ENCODE measurements at regions not wholly inside any gene's neighbourhood (a gene's known extent, or its start where the extent isn't known, plus 50 kb on each side); places are given as distances from the start of the nearest gene placed in this dataset.

- Histone ChIP-seq H3K4me1 (ENCODE audit: insufficient read depth, low read length, poor library complexity, severe bottlenecking) (no peaks in the 10 kb centered on the region), H3K4me3 (ENCODE audit: low read depth, low read length, poor library complexity, severe bottlenecking) (no peak overlapping the region), H3K27me3 (replicated peaks; ENCODE audit: insufficient read depth, low read depth, low read length, poor library complexity) (no peaks in the 10 kb centered on the region), H3K9me3 (ENCODE audit: low read depth, low read length, poor library complexity, severe bottlenecking) (no peaks in the 10 kb centered on the region), H3K36me3 (ENCODE audit: insufficient read depth, low read length, poor library complexity, severe bottlenecking) (no peaks in the 10 kb centered on the region), H3K27ac (ENCODE audit: low read depth, low read length, poor library complexity, severe bottlenecking) (no peak overlapping the region)
- intact Hi-C loops (cut with micrococcal nuclease; ENCODE audit: unreplicated experiment) = no loop called here
- no peak for TF ChIP-seq CTCF (conservative IDR thresholded peaks at IDR 0.05; ENCODE audit: low read depth, low read length)
- no peak for DNase-seq (ENCODE audit: low spot score)
- no TSS peak for BruUV-seq (replicated peaks)
- POLR2A ChIA-PET (ENCODE audit: low non-redundant PET) = no interaction called here
- CTCF ChIA-PET = no interaction called here
Measured at GRCh38 chr7:118583641-118584040, 359.1 kb downstream of the ANKRD7 start.

DNA sequence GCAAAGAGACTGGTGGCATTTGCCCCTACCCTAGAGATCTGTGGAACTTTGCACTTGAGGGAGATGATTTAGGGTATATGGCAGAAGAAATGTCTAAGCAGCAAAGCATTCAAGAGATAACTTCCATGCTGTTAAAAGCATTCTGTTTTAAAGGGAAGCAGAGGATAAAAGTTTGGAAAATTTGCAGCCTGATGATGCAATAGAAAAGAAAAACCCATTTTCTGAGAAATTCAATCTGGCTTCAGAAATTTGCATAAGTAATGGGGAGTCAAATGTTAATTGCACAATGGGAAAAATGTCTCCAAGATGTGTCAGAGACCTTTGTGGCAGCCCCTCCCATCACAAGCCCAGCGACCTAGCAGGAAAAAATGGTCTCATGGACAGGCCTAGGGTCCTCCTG lies 361.7 kb downstream of the ANKRD7 start:
- Histone ChIP-seq H3K36me3 (ENCODE audit: insufficient read depth, low read length, poor library complexity, severe bottlenecking) (no peaks in the 10 kb centered on the region), H3K4me1 (ENCODE audit: insufficient read depth, low read length, poor library complexity, severe bottlenecking) (no peaks in the 10 kb centered on the region), H3K27ac (ENCODE audit: low read depth, low read length, poor library complexity, severe bottlenecking) (no peak overlapping the region), H3K4me3 (ENCODE audit: low read depth, low read length, poor library complexity, severe bottlenecking) (no peak overlapping the region), H3K27me3 (replicated peaks; ENCODE audit: insufficient read depth, low read depth, low read length, poor library complexity) (no peaks in the 10 kb centered on the region), H3K9me3 (ENCODE audit: low read depth, low read length, poor library complexity, severe bottlenecking) (no peaks in the 10 kb centered on the region)
- ChIA-PET POLR2A (ENCODE audit: low non-redundant PET) (no interaction called here), CTCF (no interaction called here)
- intact Hi-C loops (cut with micrococcal nuclease; ENCODE audit: unreplicated experiment) = no loop called here
- no peak for DNase-seq (ENCODE audit: low spot score)
- BruUV-seq (replicated peaks) = no TSS peak
- TF ChIP-seq EZH2 (IDR thresholded peaks at IDR 0.05; ENCODE audit: borderline replicate concordance, low read depth, low read length, poor library complexity, severe bottlenecking) (no peak), CTCF (conservative IDR thresholded peaks at IDR 0.05; ENCODE audit: low read depth, low read length) (no peak)

GRCh38 chr7:118590107-118590506 lies 365.6 kb downstream of the ANKRD7 start:
- Histone ChIP-seq H3K4me1 (ENCODE audit: insufficient read depth, low read length, poor library complexity, severe bottlenecking) (no peaks in the 10 kb centered on the region), H3K36me3 (ENCODE audit: insufficient read depth, low read length, poor library complexity, severe bottlenecking) (no peaks in the 10 kb centered on the region), H3K27me3 (replicated peaks; ENCODE audit: insufficient read depth, low read depth, low read length, poor library complexity) (no peaks in the 10 kb centered on the region), H3K9me3 (ENCODE audit: low read depth, low read length, poor library complexity, severe bottlenecking) (no peaks in the 10 kb centered on the region), H3K27ac (ENCODE audit: low read depth, low read length, poor library complexity, severe bottlenecking) (no peak overlapping the region), H3K4me3 (ENCODE audit: low read depth, low read length, poor library complexity, severe bottlenecking) (no peak overlapping the region)
- no TSS peak for BruUV-seq (replicated peaks)
- DNase-seq (ENCODE audit: low spot score) = peak; percentile 62
- CTCF ChIA-PET = no interaction called here
- intact Hi-C loops (cut with micrococcal nuclease; ENCODE audit: unreplicated experiment) = loop anchor here (2.0 to 5.0 kb wide), 2 partner anchors 237 to 333 kb away; no protein-coding TSS in a partner anchor
- POLR2A ChIA-PET (ENCODE audit: low non-redundant PET) = no interaction called here
- TF ChIP-seq CTCF (conservative IDR thresholded peaks at IDR 0.05; ENCODE audit: low read depth, low read length) = peak; percentile 58
- TF ChIP-seq EZH2 (IDR thresholded peaks at IDR 0.05; ENCODE audit: borderline replicate concordance, low read depth, low read length, poor library complexity, severe bottlenecking) = no peak

All from A673 (cell line).